GM21360 (cell line): ENCODE measurements at regions not wholly inside any gene's neighbourhood (a gene's known extent, or its start where the extent isn't known, plus 50 kb on each side); places are given as distances from the start of the nearest gene placed in this dataset.

Experiments
- ATAC-seq: cut with Tn5 transposase; IDR thresholded peaks from one replicate; pipeline ENCODE4 v1.9.1; 2021; ENCODE audit warnings: mild to moderate bottlenecking, moderate library complexity; ENCODE audit not compliant: unreplicated experiment

- no peak for ATAC-seq
Measured at GRCh38 chr6:147023581-147023980, 180.6 kb upstream of the STXBP5 start.

DNA sequence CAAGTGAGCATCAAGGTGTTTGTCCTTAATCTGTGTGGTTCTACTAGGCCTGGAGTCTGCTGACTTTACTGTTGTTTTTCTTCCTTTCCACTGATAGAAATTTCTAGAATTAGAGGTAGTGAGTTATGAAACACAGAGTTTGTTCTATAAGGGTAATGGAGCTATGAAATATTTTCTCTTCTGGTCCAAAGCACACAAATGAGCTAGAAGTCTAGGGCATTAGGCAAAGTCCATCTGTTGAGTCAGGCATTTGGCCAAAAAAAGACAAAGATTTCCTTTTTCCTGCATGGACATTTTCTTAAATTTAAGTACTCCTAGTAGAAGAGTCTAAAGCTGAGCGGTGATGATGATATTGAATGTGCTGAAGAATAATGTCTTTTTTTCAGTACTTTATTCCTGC lies 174.3 kb upstream of the STXBP5 start:
- ATAC-seq: no peak

DNA sequence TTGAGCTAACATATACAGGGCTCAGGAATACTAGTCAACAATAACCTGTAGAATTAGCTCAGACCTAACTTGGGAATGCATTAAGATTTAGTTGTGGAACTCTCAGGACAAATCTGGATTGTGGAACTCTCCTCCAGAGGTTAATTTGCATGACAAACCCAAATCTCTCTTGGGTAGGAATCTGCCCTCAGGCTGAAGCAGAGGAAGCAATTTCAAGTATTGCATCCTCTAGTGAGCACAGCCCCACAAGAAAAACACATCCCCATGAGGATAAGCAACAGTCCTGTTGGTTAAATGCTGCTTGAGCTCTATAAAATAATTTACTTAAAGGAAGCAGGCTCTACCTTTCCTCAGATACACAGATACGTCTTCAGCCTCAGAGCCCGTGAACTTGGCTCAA lies 170.9 kb upstream of the STXBP5 start:
- ATAC-seq: no peak

GRCh38 chr6:147035886-147036285 lies 168.3 kb upstream of the STXBP5 start:
- ATAC-seq: no peak

GRCh38 chr6:147037881-147038280 lies 166.3 kb upstream of the STXBP5 start:
- no peak for ATAC-seq

- ATAC-seq: no peak
Measured at GRCh38 chr6:147040121-147040910, 163.9 kb upstream of the STXBP5 start.

- ATAC-seq: no peak
Measured at GRCh38 chr6:147042679-147043078, 161.5 kb upstream of the STXBP5 start.

DNA sequence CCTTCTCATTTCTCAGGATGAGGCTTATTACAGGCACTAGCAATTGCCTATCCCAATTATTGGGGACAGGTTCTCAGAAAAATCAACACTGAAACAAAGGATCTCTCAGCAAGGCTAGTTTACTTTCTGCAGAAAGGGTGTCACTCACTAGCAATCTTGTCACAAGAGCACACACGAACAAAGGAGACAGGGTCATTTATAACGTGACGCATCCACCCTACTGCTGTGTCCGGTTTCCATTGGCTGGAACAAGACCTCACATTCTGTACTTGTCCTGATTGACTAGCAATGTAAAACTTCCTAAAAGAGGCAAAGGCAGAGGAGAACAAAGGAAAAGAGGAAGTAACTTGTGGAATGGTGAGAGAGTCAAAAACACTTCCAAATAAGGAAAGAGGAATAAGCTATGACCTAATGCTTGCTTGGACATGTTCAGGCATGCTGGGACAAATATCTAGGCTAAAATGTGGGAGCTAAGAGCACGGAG lies 160.2 kb upstream of the STXBP5 start:
- ATAC-seq: no peak

DNA sequence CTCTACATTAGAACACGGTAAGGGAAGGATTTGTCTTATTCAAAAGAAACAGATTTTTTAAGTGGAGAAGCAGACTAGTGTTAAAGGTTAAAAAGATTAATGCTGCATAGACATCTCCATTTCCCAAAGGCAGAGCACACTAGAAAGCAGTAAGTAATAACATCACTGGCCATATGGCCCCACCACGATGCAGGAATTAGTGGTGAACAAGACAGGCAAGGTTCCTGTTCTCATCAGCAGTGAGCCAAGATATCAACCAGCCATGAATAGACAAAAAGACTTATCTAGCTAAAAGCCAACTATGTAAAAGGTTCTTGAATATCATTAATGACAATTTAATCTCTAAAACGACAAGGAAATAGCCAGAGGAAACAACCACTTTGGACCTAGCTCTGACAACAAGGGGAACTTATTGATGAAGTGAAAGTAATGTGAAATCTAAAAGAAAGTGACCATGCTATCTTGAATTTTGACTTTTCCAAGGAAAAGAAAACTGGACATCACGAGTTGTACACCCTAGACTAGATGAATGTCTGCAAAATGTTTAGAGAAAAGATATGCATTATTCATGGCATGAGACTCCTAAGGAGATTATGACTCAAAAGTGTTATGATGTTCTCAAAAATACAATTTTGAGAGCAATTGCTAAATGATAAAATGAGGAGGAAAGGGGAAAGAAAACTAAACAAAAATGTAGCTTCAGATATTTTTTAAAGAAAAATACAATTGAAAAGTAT lies 157.9 kb upstream of the STXBP5 start:
- no peak for ATAC-seq

GRCh38 chr6:147048930-147049329 lies 155.3 kb upstream of the STXBP5 start:
- no peak for ATAC-seq

DNA sequence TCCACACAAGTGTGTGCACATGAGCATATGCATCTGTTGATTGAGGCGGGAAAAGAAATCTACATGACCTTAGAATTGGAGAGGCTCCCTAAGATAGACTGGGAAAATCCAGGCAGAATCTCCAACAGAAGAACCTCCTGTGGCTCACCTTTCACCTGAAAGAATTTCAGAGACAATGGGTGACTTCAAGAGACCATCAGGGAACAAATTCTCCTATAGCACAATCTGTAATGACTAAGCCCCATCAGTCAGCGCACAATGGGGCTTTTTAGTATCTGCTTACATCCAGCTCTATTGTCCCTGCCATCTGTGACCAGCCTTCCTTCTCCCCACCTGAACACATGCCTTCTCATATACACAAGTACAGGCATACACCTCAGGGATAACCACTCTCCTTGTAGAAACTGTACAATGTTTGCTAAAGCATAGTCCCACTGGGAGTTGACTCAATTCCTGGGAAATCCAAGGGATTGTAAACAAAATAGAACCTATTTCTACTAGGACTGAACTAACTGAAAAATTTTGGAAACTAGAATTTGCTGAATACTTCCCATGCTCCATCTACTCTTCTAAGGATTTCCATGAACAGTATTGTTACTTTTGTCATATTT lies 150.8 kb upstream of the STXBP5 start:
- no peak for ATAC-seq

DNA sequence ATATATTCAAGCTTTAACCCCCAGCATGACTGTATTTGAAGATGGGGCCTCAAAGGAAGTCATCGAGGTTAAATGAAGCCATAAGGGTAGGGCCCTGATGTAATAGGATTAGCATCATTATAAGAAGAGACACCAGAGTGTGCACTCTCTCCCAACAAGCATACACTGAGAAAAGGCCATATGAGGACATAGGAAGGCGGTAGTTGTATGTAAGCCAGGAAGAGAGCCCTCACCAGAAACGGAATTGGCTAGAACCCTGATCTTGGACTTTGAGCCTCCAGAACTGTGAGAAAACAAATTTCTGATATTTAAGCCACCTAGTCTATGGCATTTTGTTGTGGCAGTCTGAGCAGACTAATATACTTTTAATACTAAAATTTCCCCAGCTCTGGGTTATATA lies 150.1 kb upstream of the STXBP5 start:
- no peak for ATAC-seq

DNA sequence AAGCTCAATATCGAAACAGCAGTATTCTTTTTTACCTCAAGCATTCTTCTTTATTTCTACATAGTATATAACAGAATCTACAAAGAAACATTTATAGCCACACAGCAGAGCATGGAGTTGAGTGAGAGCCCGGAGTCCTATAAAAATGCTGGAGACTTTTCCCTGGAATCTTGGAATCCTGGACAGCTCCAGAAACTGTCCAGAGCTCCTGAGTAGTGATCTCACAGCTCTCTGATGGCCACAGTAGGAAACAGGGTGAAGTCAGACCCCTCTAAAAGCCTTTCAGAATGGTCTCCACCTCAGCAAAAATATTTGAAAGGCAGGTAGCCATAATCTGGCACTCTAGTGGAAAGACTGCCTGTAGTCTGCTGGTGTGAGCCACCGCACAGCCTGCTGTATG lies 149.3 kb upstream of the STXBP5 start:
- no peak for ATAC-seq

DNA sequence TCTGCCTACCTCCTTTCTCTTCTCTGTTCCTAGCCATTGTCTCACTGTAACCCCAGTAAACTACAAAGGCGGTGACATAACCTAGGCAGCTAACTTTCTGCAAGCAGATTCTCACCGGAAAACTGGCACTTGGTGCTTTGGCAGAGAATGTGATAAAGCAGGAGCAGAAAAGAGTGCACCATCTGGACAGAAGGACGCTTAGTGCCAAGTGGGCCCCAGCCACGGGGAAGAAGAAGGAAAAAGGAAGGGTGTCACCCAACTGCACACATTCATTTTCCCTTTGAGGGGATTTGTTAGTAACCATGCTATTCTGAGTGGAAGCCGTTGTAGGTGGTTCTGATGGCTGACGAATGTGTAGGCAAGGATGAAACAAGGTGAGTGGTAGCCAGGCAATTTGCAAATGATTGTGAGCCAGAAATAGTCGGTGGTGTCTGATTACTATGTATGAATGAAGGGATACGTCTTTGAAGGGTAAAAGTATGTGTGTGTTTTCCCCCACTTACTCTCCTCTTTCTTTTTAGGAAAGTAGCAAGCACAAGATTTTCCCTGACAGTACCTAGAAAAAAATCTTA lies 148.3 kb upstream of the STXBP5 start:
- ATAC-seq: no peak

- no peak for ATAC-seq
Measured at GRCh38 chr6:147057188-147057587, 147.0 kb upstream of the STXBP5 start.

DNA sequence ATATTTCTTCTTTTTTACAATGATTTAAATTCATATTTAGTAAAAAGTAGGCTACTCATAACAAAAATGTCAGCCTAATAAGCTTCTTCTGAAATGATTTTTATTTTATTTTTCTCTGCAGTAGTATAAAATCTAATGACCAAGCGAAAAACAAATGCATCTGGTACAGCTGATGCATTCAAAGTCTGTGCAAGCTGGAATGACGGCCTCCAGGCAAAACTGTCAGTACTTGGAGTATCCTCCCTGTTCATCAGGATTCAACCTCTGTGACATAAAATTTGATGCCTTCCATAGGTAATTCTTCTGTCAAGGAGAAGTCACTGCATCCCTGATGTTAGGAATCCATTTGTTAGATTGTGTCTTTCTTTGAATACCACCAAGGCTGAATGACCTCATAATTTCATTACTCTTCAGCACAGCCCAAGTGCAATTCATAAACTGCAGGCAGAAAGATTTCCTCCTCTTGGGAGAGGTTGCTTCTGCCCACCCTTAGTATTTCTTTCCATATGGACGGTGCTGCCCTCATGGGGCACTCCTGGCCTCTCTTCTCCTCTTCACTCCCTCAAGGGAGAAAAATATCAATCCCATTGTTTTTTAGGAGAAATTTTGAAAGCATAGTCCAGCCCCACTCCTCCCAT lies 146.4 kb upstream of the STXBP5 start:
- ATAC-seq: no peak

- ATAC-seq: no peak
Measured at GRCh38 chr6:147058786-147059385, 145.3 kb upstream of the STXBP5 start.

- ATAC-seq: no peak
Measured at GRCh38 chr6:147060636-147061035, 143.6 kb upstream of the STXBP5 start.

- no peak for ATAC-seq
Measured at GRCh38 chr6:147061252-147061651, 143.0 kb upstream of the STXBP5 start.

DNA sequence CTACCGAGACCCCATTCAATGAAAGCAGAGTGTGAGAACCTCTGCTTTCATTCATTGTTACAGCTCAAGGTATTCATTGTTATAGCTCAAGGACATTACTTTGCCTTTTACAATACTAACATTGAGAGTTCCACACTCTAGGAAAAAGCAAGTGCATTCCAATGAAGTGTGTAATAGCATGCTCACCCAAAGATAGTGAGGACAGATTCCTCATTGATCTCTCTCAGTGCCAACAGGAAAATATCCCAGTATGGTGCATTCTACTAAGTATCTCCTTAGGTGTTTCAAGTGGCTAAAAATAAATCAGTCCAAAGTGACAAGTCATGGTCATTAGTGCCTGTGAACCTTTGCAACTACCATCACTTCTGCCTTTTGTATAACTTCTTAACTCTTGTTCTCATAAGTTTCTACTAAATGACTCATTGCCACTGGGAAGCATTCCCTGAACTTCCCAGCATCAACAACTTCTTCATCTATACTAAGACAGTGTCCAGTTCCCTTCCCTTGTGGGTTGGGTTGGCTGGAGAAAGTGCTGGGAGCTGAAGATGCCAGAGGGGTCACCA lies 140.7 kb upstream of the STXBP5 start:
- ATAC-seq: no peak
